Inflammatory macrophage (primary cell): ENCODE measurements at regions not wholly inside any gene's neighbourhood (a gene's known extent, or its start where the extent isn't known, plus 50 kb on each side); places are given as distances from the start of the nearest gene placed in this dataset.

Experiments
- DNase-seq, 2 donors: peaks; one replicate each; pipeline ENCODE4 v3.0.0-alpha.2; 2020 to 2022

GRCh38 chr10:44824607-44825006 lies 86.5 kb upstream of the TMEM72 start:
- DNase-seq: no peak

DNA sequence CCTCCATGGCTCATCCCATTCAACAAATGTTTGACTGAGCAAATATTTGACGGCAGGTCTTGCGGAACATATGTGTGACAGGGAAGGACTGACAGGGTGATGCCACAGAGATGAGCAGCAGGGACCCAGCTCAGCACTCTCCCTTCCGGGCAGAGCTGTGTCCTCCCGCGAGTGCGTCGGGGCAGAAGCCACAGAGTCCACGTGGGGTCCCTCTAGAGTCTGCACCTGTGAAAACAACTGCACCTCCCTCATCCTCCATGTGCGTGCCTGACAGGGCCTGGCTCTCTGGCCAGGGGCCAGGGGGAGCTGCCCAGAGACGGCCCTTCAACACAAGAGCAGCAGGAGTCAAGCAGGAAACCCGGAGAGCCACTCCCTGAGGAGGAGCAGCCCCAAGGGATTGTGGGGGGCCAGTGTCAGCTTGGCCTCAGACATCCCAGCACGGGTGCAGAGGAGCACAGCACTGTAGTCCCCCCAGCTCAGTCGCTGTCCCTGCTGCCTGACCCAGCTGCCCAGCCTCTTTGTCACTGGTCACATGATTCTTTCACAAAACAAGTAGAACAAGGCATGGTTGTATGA lies 83.6 kb upstream of the TMEM72 start:
- no peak for DNase-seq

DNA sequence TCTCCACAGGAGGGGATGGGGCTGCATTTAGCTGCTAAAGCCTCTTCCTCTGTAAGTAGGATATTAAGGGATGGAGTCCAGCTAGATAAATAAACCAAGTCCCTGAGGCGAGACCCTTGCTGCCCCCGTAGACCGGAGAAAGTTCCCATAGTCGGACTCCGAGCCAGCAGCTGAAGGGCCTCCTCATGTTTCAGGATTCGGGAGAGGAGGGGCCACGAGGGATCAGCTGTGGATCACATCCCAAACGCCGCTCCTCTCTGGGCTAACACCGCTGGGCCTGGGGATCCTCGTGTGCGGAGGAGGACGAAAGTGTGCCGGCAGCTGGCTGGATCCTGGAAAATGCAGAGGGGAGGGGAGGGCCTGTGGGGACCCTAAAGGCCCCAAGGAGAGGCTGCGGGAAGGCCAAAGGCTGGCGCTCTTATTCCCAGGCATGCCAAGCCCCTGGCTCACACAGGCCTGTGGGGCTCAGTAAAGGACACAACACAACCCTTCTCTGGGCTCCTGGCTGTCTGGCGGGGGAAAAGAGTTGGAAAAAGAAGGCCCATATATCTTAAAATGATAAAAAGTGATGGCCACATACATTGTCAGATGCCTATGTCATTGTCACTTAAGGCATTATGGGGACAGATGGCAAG lies 82.5 kb upstream of the TMEM72 start:
- DNase-seq: no peak

DNA sequence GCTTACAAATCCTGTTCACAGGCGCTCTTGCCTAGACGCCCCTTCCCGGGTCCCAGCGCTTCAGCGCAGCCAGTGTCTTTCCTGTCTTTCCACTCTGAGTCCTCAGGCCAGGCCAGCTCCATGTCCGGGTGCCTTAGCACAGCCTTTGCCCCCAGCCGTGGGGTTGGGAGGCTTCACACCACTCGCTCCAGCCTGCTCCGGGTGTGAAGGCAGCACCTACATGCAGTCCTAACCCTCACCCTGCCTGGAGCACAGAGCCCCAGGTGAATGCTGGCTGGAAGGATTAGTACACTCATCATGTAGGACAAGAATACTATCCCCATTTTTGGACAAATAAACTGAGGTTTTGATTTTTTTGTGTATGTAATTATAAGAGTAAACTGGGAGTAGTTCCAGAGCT lies 81.7 kb upstream of the TMEM72 start:
- no peak for DNase-seq

- DNase-seq: no peak
These were observed 81.1 kb upstream of the TMEM72 start for GRCh38 chr10:44830022-44830421.

DNA sequence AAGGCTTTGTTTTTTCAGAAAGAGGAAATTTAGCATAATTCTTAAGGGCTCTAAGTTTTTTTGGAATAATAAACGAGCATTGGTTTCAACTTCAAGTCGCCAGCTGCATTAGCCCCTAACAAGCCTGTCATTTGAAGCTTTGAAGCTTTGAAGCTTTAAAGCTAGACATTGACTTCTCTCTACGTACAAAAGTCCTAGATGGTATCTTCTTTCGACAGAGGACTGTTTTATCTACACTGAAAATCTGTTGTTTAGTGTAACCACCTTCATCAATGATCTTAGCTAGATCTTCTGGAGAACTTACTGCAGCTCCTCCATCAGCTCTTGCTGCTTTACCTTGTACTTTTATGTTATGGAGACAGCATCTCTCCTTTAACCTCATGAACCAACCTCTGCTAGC lies 79.6 kb upstream of the TMEM72 start:
- no peak for DNase-seq

GRCh38 chr10:44832595-44833390 lies 78.3 kb upstream of the TMEM72 start:
- DNase-seq: no peak

- no peak for DNase-seq
These were observed 77.0 kb upstream of the TMEM72 start for GRCh38 chr10:44834131-44834530.

GRCh38 chr10:44835300-44835699 lies 75.8 kb upstream of the TMEM72 start:
- no peak for DNase-seq

GRCh38 chr10:44843484-44843883 lies 67.7 kb upstream of the TMEM72 start:
- DNase-seq: no peak

DNA sequence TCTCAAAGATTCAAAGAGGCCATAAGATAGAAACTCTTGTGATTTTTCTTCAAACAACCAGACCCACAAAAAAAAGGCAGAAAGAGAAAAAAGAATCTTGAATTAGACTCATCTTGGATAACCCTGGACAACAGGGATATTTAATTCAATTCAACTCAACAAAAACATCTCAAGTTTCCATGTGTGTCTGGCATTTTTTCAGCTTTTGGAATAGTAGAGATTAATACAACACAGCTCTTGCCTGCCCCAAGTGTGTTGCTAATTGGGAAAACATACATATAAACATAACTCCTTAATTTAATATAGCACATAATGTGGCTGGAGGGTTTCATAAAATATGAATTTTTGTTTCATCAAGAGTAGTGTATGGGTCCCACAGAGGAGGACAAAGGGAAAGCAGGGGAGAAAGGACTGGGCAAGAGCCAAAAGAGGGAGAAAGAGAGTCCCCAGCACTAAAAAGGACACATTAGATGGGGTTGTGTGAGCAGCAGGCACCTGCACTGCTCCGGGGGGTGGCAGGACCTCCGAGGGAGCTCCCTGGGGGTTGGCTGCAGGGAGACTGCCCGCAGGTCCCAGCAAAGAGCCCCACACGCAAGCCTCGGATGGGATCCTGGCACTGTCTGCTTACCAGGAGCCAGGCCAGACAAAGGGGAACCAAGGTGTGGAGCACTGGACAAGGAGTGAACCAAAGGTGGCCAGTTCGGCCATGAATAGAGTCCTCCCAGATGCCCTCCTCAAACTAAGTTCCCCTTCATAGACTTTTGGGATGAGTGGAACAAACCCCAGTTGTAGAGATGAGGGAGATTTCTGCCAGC lies 65.6 kb upstream of the TMEM72 start:
- DNase-seq: no peak

DNA sequence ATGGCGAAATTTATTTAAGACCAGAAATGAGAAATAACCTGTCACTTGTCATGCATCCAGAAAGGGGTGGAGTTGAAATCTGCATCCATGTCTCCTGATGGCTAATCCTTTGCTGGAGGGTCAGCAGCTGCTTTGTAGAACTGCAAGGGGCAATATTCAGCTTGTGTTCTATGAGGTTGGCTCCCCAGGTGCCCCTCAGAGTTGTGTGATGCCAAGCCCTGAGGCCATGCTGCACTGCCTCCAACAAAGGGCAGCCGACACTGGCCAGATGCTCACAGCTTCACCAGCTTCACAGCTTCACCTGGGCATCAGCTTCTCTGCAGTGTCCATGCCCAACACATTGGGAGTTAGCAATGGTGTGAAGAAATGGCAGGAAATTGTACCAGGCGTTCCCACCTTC lies 64.0 kb upstream of the TMEM72 start:
- no peak for DNase-seq

DNA sequence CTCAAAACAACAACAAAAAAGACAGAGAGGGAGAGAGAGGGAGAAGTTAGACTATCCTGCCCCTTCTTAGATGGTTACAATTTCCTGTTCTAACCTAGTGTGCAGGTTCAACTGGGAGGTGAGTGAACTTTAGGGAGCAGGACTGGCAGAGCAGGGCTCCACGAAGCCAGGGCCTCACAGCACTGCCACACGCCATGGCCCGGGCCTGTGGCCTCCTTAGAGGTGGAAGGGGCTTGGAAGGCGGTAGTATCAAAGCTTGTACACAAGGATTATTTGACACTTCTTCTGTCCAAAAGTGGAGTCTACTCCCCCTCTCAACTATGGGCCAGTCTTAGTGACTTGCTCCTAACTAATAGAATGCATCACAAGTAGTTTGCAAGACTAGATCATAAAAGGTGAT lies 62.9 kb upstream of the TMEM72 start:
- DNase-seq: no peak

DNA sequence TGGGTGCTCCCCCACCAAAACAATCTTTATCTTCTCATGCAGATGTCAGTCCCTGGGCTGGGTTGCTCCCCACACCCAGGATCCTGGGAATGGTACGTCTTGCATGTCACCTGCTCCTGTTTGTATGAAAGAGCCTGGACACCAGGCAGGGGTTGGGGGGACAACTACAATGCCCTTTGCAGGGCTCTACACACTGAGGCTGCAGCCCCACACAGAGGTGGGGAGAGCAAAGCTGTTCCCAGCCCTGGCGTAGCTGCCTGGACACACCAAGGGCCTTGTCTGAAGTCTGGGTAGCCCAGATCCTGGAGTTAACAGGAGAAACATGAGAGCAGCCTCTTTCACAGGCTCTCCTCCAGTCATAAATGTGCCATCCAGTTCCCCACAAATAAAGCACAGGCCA lies 61.2 kb upstream of the TMEM72 start:
- no peak for DNase-seq

DNA sequence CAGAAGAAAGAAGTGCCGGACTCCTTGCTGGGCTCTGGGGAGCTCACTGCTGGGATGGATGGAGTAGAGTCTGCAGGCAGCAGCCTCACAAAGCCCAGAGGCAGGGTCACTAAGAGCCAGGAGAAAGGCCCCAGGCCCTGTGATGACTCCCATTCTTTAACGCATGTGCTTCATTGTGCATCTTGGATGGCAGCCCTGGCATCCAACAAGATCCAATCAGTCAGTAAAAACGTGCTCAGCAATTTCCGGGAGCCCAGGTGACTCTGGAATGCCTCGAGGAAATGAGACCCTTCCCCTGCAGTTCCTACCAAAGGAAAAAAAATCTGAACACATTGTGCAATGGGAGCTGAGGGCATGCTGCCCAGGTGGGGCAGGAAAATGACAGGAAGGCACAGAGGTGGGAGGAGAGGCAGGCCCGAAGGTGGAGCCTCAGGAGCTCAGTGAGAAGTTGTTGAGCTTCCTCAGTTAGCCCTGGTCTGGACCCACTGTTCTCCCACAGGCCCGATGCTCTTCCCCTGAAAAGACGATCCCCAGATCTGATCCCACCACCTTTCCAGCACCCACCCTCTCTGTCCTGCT lies 60.7 kb upstream of the TMEM72 start:
- DNase-seq: no peak

GRCh38 chr10:44851413-44851812 lies 59.7 kb upstream of the TMEM72 start:
- DNase-seq: no peak

DNA sequence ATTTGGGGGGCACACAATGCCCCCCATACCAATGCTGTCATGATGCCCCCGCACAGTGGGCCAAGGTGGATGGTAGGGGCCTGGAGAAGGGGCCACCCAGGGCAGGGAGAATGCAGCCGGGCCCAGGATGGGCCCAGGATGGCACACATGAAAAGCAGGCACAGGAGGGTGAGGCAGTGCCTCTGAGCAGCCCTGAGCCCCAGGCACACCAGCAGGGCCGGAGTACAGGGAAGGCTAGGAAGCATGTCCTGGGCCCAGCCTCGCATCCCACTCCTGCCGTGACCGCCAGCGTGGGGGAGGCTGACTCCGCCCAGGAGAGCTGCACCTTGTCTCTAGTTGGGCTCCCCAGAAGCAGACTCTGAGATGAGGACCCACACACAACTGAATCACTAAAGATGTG lies 59.3 kb upstream of the TMEM72 start:
- no peak for DNase-seq

- DNase-seq: peak in 1 of 2 donors; percentile 13
These were observed 57.9 kb upstream of the TMEM72 start for GRCh38 chr10:44853148-44853734.

GRCh38 chr10:44853796-44854195 lies 57.3 kb upstream of the TMEM72 start:
- no peak for DNase-seq

DNA sequence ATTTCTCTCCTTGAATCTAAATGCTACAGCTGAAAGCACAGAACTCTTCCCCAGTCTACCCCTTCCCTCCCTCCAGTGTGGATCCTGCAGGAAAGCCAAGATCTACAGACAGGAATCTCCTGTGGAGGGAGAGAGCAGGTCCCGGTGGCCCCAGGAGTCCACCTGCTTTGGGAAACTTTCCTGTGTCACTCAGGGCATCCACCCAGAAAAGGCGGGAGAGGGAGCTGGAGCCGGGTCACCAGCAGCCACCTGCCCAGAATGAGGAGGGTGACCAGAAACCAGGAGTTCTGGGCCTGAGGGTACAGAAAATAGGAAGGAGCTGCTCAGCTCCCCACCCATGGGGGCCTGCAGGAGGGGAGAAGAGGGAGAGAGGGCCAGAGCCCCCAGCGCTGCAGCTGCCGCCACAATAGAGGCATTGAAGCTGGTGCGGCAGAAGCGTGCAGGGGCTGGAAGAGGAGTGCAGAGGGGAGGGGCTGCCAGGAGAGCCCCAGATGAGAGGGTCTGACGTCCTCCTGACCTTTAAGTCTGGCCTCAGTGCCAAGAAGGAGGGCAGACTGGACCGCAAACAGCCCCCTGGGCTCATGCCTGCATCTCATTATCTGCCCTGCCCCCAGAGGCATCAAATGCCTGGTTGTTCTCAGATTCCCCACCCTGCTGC lies 56.3 kb upstream of the TMEM72 start:
- DNase-seq: no peak

DNA sequence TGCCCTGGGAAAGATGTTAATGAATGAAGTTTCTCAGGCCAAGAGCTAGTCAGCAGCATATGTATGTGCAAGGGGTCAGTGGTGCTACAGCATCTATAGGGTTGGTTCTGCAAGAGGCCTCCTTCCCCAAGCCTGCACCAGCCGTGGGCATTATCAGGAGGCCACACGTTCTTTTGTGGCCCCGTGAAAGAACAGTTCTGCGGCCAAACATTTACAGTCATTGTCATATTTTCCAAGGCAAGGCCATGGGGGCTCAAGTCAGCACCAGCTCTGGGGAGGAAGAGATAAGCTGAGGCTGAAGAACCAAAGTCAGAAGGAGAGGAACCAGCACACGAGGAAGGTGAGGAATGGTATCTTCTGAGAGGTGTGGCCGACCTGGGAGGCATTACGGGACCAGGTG lies 54.4 kb upstream of the TMEM72 start:
- DNase-seq: no peak
